ENCODE measurements at regions not wholly inside any gene's neighbourhood (a gene's known extent, or its start where the extent isn't known, plus 50 kb on each side); places are given as distances from the start of the nearest gene placed in this dataset.

DNA sequence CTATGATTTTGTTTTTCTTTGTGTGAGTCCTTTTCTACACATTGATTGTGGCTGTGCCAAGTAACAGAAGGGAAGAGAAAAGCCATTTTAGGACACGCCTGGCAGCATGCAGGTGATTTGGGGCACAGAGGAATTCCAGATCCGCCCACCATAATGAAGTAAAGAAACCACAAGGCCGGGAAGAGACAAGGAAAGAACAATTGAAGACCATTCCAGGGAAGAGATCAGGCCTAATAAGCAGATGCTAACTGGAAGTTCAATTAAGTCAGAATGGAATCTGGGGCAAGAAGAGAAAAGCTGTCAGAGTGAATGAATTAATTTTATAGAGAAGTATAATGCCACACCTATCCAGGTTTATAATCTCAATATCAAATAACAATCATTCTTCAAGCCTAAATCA, 110.2 kb upstream of the ISL1 start:
- ChIA-PET SMC1A (ENCODE audit: uncharacterized antibody, unreplicated experiment) (no interaction called here), POLR2A (no interaction called here), CTCF (no interaction called here), RAD21 (ENCODE audit: unreplicated experiment) (no interaction called here)
- intact Hi-C loops (cut with micrococcal nuclease; ENCODE audit: unreplicated experiment) (no loop called here), in situ Hi-C loops (cut with MboI) (no loop called here)
- Histone ChIP-seq H3K4me2 (ENCODE audit: control insufficient read depth, insufficient read depth) (no peak overlapping the region), H3K27me3 (replicated peaks in 1 of 2; ENCODE audit: control insufficient read depth in 2 of 2, insufficient read depth in 2 of 2, low read length in 1 of 2) (no peaks in the 10 kb centered on the region), H3K27ac (ENCODE audit: control insufficient read depth, insufficient read depth) (no peak overlapping the region), H3K9me3 (replicated peaks; ENCODE audit: control insufficient read depth, insufficient read depth, low read length) (no peaks in the 10 kb centered on the region), H3K4me3 (no peak overlapping the region), H3K9ac (ENCODE audit: control insufficient read depth, insufficient read depth, low read length) (no peak overlapping the region), H3K79me2 (ENCODE audit: control insufficient read depth, insufficient read depth, low read length) (no peaks in the 10 kb centered on the region), H3K4me1 (ENCODE audit: control insufficient read depth, insufficient read depth, low read length) (no peaks in the 10 kb centered on the region), H2AFZ (ENCODE audit: control insufficient read depth, low read depth, low read length) (no peak overlapping the region), H3K36me3 (ENCODE audit: control insufficient read depth in 2 of 2, insufficient read depth in 2 of 2, low read length in 1 of 2) (no peaks in the 10 kb centered on the region), H4K20me1 (ENCODE audit: control insufficient read depth, insufficient read depth) (no peaks in the 10 kb centered on the region)
- ATAC-seq = no peak
- no TSS peak for BruUV-seq (replicated peaks)
- DNase-seq (ENCODE audit: low read depth, low spot score) = no peak
- 3% methylated on average over 3 of the region's 3 CpGs for WGBS (ENCODE audit: insufficient coverage, insufficient replicate concordance, low lambda C conversion rate, missing lambda C conversion rate)
- TF ChIP-seq POLR2AphosphoS2 (IDR thresholded peaks at IDR 0.05; ENCODE audit: low read depth, low read length) (no peak), NR2F1 (conservative IDR thresholded peaks at IDR 0.05) (no peak), HCFC1 (IDR thresholded peaks at IDR 0.05; ENCODE audit: low read length) (no peak)
- no peak for FAIRE-seq

DNA sequence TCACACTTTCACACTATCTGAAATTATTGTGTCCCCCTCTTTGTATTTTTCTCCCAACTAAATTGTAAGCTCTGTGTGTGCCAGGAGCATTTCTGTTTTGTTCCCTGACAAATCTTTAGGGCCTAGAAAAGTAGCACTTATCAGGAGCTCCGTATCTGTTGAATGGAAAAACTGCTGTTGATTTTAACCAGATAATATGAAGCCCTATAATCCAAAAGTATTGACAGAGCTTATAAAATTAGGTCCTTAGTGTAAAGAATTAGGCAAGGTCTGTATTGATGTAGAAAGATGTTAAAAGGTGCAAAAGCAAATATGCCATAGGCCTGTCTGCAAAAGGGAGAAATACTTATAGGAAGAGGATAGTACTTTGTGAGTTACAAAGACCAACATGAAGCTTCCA, 109.4 kb upstream of the ISL1 start:
- 0% methylated on average over 1 of the region's 1 CpG for WGBS (ENCODE audit: insufficient coverage, insufficient replicate concordance, low lambda C conversion rate, missing lambda C conversion rate)
- FAIRE-seq (no peak), DNase-seq (ENCODE audit: low read depth, low spot score) (no peak), ATAC-seq (no peak)
- Histone ChIP-seq H3K4me1 (ENCODE audit: control insufficient read depth, insufficient read depth, low read length) (no peaks in the 10 kb centered on the region), H3K9ac (ENCODE audit: control insufficient read depth, insufficient read depth, low read length) (no peak overlapping the region), H3K79me2 (ENCODE audit: control insufficient read depth, insufficient read depth, low read length) (no peaks in the 10 kb centered on the region), H3K36me3 (ENCODE audit: control insufficient read depth in 2 of 2, insufficient read depth in 2 of 2, low read length in 1 of 2) (no peaks in the 10 kb centered on the region), H3K27ac (ENCODE audit: control insufficient read depth, insufficient read depth) (no peak overlapping the region), H2AFZ (ENCODE audit: control insufficient read depth, low read depth, low read length) (no peak overlapping the region), H3K4me3 (no peak overlapping the region), H4K20me1 (ENCODE audit: control insufficient read depth, insufficient read depth) (no peaks in the 10 kb centered on the region), H3K27me3 (replicated peaks in 1 of 2; ENCODE audit: control insufficient read depth in 2 of 2, insufficient read depth in 2 of 2, low read length in 1 of 2) (no peaks in the 10 kb centered on the region), H3K9me3 (replicated peaks; ENCODE audit: control insufficient read depth, insufficient read depth, low read length) (no peaks in the 10 kb centered on the region), H3K4me2 (ENCODE audit: control insufficient read depth, insufficient read depth) (no peak overlapping the region)
- RAD21 ChIA-PET (ENCODE audit: unreplicated experiment) = no interaction called here
- intact Hi-C loops (cut with micrococcal nuclease; ENCODE audit: unreplicated experiment) = no loop called here
- in situ Hi-C loops (cut with MboI) = no loop called here
- SMC1A ChIA-PET (ENCODE audit: uncharacterized antibody, unreplicated experiment) = no interaction called here
- no TSS peak for BruUV-seq (replicated peaks)
- TF ChIP-seq LARP7 (IDR thresholded peaks at IDR 0.05) (no peak), RAD51 (IDR thresholded peaks at IDR 0.05) (no peak), PAX8 (IDR thresholded peaks at IDR 0.05) (no peak), CHD4 (IDR thresholded peaks at IDR 0.05) (no peak), JUNB (IDR thresholded peaks at IDR 0.05) (no peak), SIN3A (IDR thresholded peaks at IDR 0.05; ENCODE audit: low read depth, low read length) (no peak), CBX5 (IDR thresholded peaks at IDR 0.05; ENCODE audit: low read depth) (no peak), TCF12 (IDR thresholded peaks at IDR 0.05; ENCODE audit: low read depth, low read length) (no peak), SUPT20H (IDR thresholded peaks at IDR 0.05; ENCODE audit: borderline replicate concordance, control insufficient read depth, low read depth, low read length) (no peak), ZNF24 (IDR thresholded peaks at IDR 0.05) (no peak), EZH2 (IDR thresholded peaks at IDR 0.05; ENCODE audit: borderline replicate concordance, control insufficient read depth, low read depth, low read length) (no peak), GATAD2B (conservative IDR thresholded peaks at IDR 0.05; ENCODE audit: low read depth) (no peak), ASH2L (IDR thresholded peaks at IDR 0.05; ENCODE audit: borderline replicate concordance, low read depth) (no peak)
- TF ChIP-seq, protein P1, sequence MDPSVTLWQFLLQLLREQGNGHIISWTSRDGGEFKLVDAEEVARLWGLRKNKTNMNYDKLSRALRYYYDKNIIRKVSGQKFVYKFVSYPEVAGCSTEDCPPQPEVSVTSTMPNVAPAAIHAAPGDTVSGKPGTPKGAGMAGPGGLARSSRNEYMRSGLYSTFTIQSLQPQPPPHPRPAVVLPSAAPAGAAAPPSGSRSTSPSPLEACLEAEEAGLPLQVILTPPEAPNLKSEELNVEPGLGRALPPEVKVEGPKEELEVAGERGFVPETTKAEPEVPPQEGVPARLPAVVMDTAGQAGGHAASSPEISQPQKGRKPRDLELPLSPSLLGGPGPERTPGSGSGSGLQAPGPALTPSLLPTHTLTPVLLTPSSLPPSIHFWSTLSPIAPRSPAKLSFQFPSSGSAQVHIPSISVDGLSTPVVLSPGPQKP (IDR thresholded peaks at IDR 0.05; ENCODE audit: low read depth, low read length) = no peak
- TF ChIP-seq, protein P2, sequence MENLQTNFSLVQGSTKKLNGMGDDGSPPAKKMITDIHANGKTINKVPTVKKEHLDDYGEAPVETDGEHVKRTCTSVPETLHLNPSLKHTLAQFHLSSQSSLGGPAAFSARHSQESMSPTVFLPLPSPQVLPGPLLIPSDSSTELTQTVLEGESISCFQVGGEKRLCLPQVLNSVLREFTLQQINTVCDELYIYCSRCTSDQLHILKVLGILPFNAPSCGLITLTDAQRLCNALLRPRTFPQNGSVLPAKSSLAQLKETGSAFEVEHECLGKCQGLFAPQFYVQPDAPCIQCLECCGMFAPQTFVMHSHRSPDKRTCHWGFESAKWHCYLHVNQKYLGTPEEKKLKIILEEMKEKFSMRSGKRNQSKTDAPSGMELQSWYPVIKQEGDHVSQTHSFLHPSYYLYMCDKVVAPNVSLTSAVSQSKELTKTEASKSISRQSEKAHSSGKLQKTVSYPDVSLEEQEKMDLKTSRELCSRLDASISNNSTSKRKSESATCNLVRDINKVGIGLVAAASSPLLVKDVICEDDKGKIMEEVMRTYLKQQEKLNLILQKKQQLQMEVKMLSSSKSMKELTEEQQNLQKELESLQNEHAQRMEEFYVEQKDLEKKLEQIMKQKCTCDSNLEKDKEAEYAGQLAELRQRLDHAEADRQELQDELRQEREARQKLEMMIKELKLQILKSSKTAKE (IDR thresholded peaks at IDR 0.05; ENCODE audit: low read depth, poor library complexity, severe bottlenecking) = no peak
- CTCF ChIA-PET = no interaction called here
- POLR2A ChIA-PET = no interaction called here

Data from GM12878 (cell line).